WTC11 (cell line): ENCODE measurements at regions not wholly inside any gene's neighbourhood (a gene's known extent, or its start where the extent isn't known, plus 50 kb on each side); places are given as distances from the start of the nearest gene placed in this dataset.

Experiments used
- ATAC-seq: fragments of 200-7000 bp; cut with Tn5 transposase; 2 replicates; pipeline ENCODE4 v1.10.0; 2021; ENCODE audit warnings: mild to moderate bottlenecking, moderate library complexity
- CTCF ChIA-PET: fragments of 300-600 bp; sonication (Branson Sonifier 250); formaldehyde crosslinking; loops from one replicate; lab custom pipeline; 2021; ENCODE audit warnings: antibody characterized with exemption; lab: Charles Lee
- POLR2A ChIA-PET: fragments of 350-600 bp; sonication (Branson Sonifier 250); formaldehyde crosslinking; loops from one replicate; lab custom pipeline; 2021; ENCODE audit warnings: antibody characterized with exemption; lab: Charles Lee
- DNase-seq: peaks from one replicate; pipeline ENCODE4 v3.0.0; 2021; ENCODE audit warnings: low spot score
- H3K27ac Mint-ChIP-seq: 2 replicates; pipeline ENCODE4 v1.8.0; 2021; ENCODE audit warnings: mixed read lengths
- H3K27me3 Mint-ChIP-seq: 2 replicates; pipeline ENCODE4 v1.8.0; 2021; ENCODE audit warnings: low read depth, mild to moderate bottlenecking, moderate library complexity, mixed read lengths
- H3K36me3 Mint-ChIP-seq: 2 replicates; pipeline ENCODE4 v1.8.0; 2021; ENCODE audit warnings: mixed read lengths
- H3K4me1 Mint-ChIP-seq: 2 replicates; pipeline ENCODE4 v1.8.0; 2022; ENCODE audit warnings: mixed read lengths
- H3K4me3 Mint-ChIP-seq: 2 replicates; pipeline ENCODE4 v1.8.0; 2021; ENCODE audit warnings: mild to moderate bottlenecking, moderate library complexity, mixed read lengths
- H3K9me3 Mint-ChIP-seq: 2 replicates; pipeline ENCODE4 v1.8.0; 2021; ENCODE audit warnings: mixed read lengths
- ATF1 ChIP-seq: sonication (generic); formaldehyde crosslinking; IDR thresholded peaks from 2 replicates; pipeline ENCODE4 v1.8.1; 2023; ENCODE audit warnings: mild to moderate bottlenecking, moderate library complexity, missing genetic modification reagents
- CREB1 ChIP-seq: sonication (generic); formaldehyde crosslinking; IDR thresholded peaks from 2 replicates; pipeline ENCODE4 v1.8.0; 2023; ENCODE audit warnings: mild to moderate bottlenecking, missing genetic modification reagents
- HMGA2 ChIP-seq: fragments of 250-450 bp; sonication (Bioruptor Pico); IDR thresholded peaks from 2 replicates; pipeline ENCODE4 v1.4.0; 2021; ENCODE audit warnings: mild to moderate bottlenecking, moderate library complexity
- IRF2 ChIP-seq: sonication (generic); formaldehyde crosslinking; IDR thresholded peaks from 2 replicates; pipeline ENCODE4 v1.8.0; 2022; ENCODE audit warnings: low read depth, missing genetic modification reagents, borderline replicate concordance
- MXD4 ChIP-seq: fragments of 250-450 bp; sonication (Bioruptor Pico); IDR thresholded peaks from 2 replicates; pipeline ENCODE4 v1.8.0; 2021; ENCODE audit warnings: mild to moderate bottlenecking, moderate library complexity, borderline replicate concordance
- NFATC4 ChIP-seq: fragments of 250-450 bp; sonication (Bioruptor Pico); IDR thresholded peaks from 2 replicates; pipeline ENCODE4 v1.9.0; 2021; ENCODE audit warnings: mild to moderate bottlenecking
- NR3C1 ChIP-seq: sonication (generic); formaldehyde crosslinking; conservative IDR thresholded peaks from 2 replicates; pipeline ENCODE4 v1.8.1; 2023; ENCODE audit warnings: low read depth, mild to moderate bottlenecking, missing genetic modification reagents
- OVOL2 ChIP-seq: fragments of 250-450 bp; sonication (Bioruptor Pico); IDR thresholded peaks from 2 replicates; pipeline ENCODE4 v1.9.0; 2021; ENCODE audit warnings: mild to moderate bottlenecking, borderline replicate concordance
- ZNF219 ChIP-seq: sonication (generic); formaldehyde crosslinking; IDR thresholded peaks from 2 replicates; pipeline ENCODE4 v1.8.0; 2023; ENCODE audit warnings: missing genetic modification reagents, mild to moderate bottlenecking, borderline replicate concordance
- TF ChIP-seq, protein P1 (sequence below): sonication (generic); formaldehyde crosslinking; IDR thresholded peaks from 2 replicates; pipeline ENCODE4 v1.8.1; 2023; ENCODE audit warnings: mild to moderate bottlenecking, missing genetic modification reagents, moderate library complexity
- TF ChIP-seq, protein P2 (sequence below): sonication (generic); formaldehyde crosslinking; conservative IDR thresholded peaks from 2 replicates; pipeline ENCODE4 v1.8.1; 2023; ENCODE audit warnings: mild to moderate bottlenecking, low read depth, missing genetic modification reagents, moderate library complexity
- TF ChIP-seq, protein P3 (sequence below): sonication (generic); formaldehyde crosslinking; IDR thresholded peaks from 2 replicates; pipeline ENCODE4 v1.8.1; 2023; ENCODE audit warnings: mild to moderate bottlenecking, moderate library complexity, missing genetic modification reagents
- TF ChIP-seq, protein P4 (sequence below): sonication (generic); formaldehyde crosslinking; IDR thresholded peaks from 2 replicates; pipeline ENCODE4 v1.8.1; 2022; ENCODE audit warnings: low read depth, missing genetic modification reagents, borderline replicate concordance
- TF ChIP-seq, protein P5 (sequence below): fragments of 250-450 bp; sonication (Bioruptor Pico); IDR thresholded peaks from 2 replicates; pipeline ENCODE4 v1.9.0; 2021; ENCODE audit warnings: mild to moderate bottlenecking, borderline replicate concordance
- TF ChIP-seq, protein P6 (sequence below): sonication (generic); formaldehyde crosslinking; IDR thresholded peaks from 2 replicates; pipeline ENCODE4 v1.8.1; 2022; ENCODE audit warnings: low read depth, mild to moderate bottlenecking, moderate library complexity, missing genetic modification reagents, borderline replicate concordance
- TF ChIP-seq, protein P7 (sequence below): sonication (generic); formaldehyde crosslinking; IDR thresholded peaks from 2 replicates; pipeline ENCODE4 v1.8.0; 2023; ENCODE audit warnings: missing genetic modification reagents, mild to moderate bottlenecking, borderline replicate concordance

DNA sequence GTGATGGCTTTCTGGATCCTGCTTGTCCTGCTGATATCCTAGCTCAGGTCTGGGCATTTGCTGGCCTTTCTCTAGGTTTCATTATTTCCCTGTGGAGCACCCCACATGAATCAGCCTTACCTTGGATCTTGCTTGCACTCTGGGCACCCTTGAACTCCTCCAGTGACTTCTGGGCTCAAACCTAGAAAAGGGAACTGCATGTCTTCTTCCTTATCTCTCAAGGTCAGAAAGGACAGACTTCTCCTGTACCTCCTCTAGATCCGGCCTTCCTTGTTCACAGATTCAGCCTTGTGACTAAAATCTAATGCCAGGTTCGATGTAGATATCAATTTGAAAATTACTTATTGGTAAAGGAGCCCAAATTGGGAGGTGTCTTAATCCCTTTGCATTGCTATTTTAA is 267.9 kb downstream of the PARP8 start:
- Mint-ChIP-seq H3K9me3 (peaks cover 5% of the 10 kb centered on the region), H3K27me3 (no peaks in the 10 kb centered on the region; the same call in 1 of the 2 replicates), H3K4me3 (no peak overlapping the region), H3K36me3 (no peaks in the 10 kb centered on the region), H3K27ac (no peak overlapping the region), H3K4me1 (peaks cover 20% of the 10 kb centered on the region)
- ChIA-PET POLR2A (no interaction called here), CTCF (no interaction called here)
- ATAC-seq = no peak
- TF ChIP-seq, protein P1, sequence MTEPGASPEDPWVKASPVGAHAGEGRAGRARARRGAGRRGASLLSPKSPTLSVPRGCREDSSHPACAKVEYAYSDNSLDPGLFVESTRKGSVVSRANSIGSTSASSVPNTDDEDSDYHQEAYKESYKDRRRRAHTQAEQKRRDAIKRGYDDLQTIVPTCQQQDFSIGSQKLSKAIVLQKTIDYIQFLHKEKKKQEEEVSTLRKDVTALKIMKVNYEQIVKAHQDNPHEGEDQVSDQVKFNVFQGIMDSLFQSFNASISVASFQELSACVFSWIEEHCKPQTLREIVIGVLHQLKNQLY (CRISPR knock-in tag) = no peak
- TF ChIP-seq, protein P2, sequence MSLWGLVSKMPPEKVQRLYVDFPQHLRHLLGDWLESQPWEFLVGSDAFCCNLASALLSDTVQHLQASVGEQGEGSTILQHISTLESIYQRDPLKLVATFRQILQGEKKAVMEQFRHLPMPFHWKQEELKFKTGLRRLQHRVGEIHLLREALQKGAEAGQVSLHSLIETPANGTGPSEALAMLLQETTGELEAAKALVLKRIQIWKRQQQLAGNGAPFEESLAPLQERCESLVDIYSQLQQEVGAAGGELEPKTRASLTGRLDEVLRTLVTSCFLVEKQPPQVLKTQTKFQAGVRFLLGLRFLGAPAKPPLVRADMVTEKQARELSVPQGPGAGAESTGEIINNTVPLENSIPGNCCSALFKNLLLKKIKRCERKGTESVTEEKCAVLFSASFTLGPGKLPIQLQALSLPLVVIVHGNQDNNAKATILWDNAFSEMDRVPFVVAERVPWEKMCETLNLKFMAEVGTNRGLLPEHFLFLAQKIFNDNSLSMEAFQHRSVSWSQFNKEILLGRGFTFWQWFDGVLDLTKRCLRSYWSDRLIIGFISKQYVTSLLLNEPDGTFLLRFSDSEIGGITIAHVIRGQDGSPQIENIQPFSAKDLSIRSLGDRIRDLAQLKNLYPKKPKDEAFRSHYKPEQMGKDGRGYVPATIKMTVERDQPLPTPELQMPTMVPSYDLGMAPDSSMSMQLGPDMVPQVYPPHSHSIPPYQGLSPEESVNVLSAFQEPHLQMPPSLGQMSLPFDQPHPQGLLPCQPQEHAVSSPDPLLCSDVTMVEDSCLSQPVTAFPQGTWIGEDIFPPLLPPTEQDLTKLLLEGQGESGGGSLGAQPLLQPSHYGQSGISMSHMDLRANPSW (CRISPR knock-in tag) = no peak
- TF ChIP-seq CREB1 (CRISPR knock-in tag) (no peak), IRF2 (CRISPR knock-in tag) (no peak), OVOL2 (no peak), ZNF219 (no peak), MXD4 (CRISPR knock-in tag) (no peak)
- TF ChIP-seq, protein P3, sequence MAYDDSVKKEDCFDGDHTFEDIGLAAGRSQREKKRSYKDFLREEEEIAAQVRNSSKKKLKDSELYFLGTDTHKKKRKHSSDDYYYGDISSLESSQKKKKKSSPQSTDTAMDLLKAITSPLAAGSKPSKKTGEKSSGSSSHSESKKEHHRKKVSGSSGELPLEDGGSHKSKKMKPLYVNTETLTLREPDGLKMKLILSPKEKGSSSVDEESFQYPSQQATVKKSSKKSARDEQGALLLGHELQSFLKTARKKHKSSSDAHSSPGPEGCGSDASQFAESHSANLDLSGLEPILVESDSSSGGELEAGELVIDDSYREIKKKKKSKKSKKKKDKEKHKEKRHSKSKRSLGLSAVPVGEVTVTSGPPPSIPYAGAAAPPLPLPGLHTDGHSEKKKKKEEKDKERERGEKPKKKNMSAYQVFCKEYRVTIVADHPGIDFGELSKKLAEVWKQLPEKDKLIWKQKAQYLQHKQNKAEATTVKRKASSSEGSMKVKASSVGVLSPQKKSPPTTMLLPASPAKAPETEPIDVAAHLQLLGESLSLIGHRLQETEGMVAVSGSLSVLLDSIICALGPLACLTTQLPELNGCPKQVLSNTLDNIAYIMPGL (CRISPR knock-in tag) = no peak
- TF ChIP-seq, protein P4, sequence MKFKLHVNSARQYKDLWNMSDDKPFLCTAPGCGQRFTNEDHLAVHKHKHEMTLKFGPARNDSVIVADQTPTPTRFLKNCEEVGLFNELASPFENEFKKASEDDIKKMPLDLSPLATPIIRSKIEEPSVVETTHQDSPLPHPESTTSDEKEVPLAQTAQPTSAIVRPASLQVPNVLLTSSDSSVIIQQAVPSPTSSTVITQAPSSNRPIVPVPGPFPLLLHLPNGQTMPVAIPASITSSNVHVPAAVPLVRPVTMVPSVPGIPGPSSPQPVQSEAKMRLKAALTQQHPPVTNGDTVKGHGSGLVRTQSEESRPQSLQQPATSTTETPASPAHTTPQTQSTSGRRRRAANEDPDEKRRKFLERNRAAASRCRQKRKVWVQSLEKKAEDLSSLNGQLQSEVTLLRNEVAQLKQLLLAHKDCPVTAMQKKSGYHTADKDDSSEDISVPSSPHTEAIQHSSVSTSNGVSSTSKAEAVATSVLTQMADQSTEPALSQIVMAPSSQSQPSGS = no peak
- TF ChIP-seq, protein P5, sequence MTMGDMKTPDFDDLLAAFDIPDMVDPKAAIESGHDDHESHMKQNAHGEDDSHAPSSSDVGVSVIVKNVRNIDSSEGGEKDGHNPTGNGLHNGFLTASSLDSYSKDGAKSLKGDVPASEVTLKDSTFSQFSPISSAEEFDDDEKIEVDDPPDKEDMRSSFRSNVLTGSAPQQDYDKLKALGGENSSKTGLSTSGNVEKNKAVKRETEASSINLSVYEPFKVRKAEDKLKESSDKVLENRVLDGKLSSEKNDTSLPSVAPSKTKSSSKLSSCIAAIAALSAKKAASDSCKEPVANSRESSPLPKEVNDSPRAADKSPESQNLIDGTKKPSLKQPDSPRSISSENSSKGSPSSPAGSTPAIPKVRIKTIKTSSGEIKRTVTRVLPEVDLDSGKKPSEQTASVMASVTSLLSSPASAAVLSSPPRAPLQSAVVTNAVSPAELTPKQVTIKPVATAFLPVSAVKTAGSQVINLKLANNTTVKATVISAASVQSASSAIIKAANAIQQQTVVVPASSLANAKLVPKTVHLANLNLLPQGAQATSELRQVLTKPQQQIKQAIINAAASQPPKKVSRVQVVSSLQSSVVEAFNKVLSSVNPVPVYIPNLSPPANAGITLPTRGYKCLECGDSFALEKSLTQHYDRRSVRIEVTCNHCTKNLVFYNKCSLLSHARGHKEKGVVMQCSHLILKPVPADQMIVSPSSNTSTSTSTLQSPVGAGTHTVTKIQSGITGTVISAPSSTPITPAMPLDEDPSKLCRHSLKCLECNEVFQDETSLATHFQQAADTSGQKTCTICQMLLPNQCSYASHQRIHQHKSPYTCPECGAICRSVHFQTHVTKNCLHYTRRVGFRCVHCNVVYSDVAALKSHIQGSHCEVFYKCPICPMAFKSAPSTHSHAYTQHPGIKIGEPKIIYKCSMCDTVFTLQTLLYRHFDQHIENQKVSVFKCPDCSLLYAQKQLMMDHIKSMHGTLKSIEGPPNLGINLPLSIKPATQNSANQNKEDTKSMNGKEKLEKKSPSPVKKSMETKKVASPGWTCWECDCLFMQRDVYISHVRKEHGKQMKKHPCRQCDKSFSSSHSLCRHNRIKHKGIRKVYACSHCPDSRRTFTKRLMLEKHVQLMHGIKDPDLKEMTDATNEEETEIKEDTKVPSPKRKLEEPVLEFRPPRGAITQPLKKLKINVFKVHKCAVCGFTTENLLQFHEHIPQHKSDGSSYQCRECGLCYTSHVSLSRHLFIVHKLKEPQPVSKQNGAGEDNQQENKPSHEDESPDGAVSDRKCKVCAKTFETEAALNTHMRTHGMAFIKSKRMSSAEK (CRISPR knock-in tag) = no peak
- TF ChIP-seq, protein P6, sequence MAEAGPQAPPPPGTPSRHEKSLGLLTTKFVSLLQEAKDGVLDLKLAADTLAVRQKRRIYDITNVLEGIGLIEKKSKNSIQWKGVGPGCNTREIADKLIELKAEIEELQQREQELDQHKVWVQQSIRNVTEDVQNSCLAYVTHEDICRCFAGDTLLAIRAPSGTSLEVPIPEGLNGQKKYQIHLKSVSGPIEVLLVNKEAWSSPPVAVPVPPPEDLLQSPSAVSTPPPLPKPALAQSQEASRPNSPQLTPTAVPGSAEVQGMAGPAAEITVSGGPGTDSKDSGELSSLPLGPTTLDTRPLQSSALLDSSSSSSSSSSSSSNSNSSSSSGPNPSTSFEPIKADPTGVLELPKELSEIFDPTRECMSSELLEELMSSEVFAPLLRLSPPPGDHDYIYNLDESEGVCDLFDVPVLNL (CRISPR knock-in tag) = no peak
- no peak for DNase-seq

DNA sequence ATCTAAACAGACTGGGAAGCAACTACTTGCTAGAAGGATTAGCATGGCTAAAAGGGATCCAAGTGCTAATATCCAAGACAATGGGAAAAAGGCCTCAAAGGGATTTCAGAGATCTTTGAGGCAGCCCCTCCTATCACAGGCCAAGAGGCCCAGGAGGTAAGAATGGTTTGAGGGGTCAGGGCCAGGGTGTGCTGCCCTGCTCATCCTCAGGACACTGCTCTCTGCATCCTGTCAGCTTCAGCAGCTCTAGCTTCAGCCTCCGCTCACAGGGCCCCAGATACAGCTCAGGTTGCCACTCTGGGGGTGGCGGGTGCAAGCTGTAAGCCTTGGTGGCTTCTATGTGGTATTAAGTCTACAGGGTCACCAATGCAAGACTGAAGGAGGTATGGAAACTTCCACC is 278.7 kb downstream of the PARP8 start:
- ATAC-seq (no peak), DNase-seq (no peak)
- Mint-ChIP-seq H3K9me3 (peaks cover 49% of the 10 kb centered on the region), H3K36me3 (peaks cover 32% of the 10 kb centered on the region), H3K27me3 (no peaks in the 10 kb centered on the region; the same call in 1 of the 2 replicates), H3K4me3 (no peak overlapping the region), H3K27ac (no peak overlapping the region), H3K4me1 (no peaks in the 10 kb centered on the region)
- CTCF ChIA-PET = no interaction called here
- POLR2A ChIA-PET = no interaction called here
- TF ChIP-seq NR3C1 (no peak), ATF1 (CRISPR knock-in tag) (no peak), NFATC4 (CRISPR knock-in tag) (no peak), MXD4 (CRISPR knock-in tag) (no peak), HMGA2 (CRISPR knock-in tag) (no peak)
- TF ChIP-seq, protein P3 (CRISPR knock-in tag) = no peak
- TF ChIP-seq, protein P7, sequence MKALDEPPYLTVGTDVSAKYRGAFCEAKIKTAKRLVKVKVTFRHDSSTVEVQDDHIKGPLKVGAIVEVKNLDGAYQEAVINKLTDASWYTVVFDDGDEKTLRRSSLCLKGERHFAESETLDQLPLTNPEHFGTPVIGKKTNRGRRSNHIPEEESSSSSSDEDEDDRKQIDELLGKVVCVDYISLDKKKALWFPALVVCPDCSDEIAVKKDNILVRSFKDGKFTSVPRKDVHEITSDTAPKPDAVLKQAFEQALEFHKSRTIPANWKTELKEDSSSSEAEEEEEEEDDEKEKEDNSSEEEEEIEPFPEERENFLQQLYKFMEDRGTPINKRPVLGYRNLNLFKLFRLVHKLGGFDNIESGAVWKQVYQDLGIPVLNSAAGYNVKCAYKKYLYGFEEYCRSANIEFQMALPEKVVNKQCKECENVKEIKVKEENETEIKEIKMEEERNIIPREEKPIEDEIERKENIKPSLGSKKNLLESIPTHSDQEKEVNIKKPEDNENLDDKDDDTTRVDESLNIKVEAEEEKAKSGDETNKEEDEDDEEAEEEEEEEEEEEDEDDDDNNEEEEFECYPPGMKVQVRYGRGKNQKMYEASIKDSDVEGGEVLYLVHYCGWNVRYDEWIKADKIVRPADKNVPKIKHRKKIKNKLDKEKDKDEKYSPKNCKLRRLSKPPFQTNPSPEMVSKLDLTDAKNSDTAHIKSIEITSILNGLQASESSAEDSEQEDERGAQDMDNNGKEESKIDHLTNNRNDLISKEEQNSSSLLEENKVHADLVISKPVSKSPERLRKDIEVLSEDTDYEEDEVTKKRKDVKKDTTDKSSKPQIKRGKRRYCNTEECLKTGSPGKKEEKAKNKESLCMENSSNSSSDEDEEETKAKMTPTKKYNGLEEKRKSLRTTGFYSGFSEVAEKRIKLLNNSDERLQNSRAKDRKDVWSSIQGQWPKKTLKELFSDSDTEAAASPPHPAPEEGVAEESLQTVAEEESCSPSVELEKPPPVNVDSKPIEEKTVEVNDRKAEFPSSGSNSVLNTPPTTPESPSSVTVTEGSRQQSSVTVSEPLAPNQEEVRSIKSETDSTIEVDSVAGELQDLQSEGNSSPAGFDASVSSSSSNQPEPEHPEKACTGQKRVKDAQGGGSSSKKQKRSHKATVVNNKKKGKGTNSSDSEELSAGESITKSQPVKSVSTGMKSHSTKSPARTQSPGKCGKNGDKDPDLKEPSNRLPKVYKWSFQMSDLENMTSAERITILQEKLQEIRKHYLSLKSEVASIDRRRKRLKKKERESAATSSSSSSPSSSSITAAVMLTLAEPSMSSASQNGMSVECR (CRISPR knock-in tag) = no peak
